Erythroblast (primary cell): ENCODE measurements at regions not wholly inside any gene's neighbourhood (a gene's known extent, or its start where the extent isn't known, plus 50 kb on each side); places are given as distances from the start of the nearest gene placed in this dataset.

Experiments used
- GATA1 ChIP-seq: IDR thresholded peaks from 2 replicates; pipeline ENCODE4 v1.6.1; 2011; ENCODE audit warnings: low read depth, mild to moderate bottlenecking, control low read depth, low read length, moderate library complexity
- POLR2A ChIP-seq: IDR thresholded peaks from 2 replicates; pipeline ENCODE4 v1.6.1; 2011; ENCODE audit warnings: mild to moderate bottlenecking, low read length

GRCh38 chr3:86161493-86161892, 829.5 kb downstream of the VGLL3 start:
- TF ChIP-seq POLR2A (no peak), GATA1 (no peak)
